ENCODE measurements at regions not wholly inside any gene's neighbourhood (a gene's known extent, or its start where the extent isn't known, plus 50 kb on each side); places are given as distances from the start of the nearest gene placed in this dataset.
"Not testable (repeated sequence)": the region's sequence is repeated elsewhere in the genome, so short reads cannot be mapped to it uniquely, and the experiment has no call there.

GRCh38 chr1:148424143-148425003, 58.7 kb downstream of the PPIAL4G start:
- WGBS (ENCODE audit: insufficient coverage, low coverage, missing lambda C conversion rate), result 8% methylated on average over 1 of the region's 1 CpG
- BruUV-seq (replicated peaks); H3K27me3 ChIP-seq (ENCODE audit: control insufficient read depth in 2 of 2, insufficient read depth in 2 of 2, low read length in 2 of 2); ATAC-seq; DNase-seq (ENCODE audit: extremely low read depth in 1 of 4, low spot score in 3 of 4); H3K4me3 ChIP-seq; intact Hi-C loops (cut with micrococcal nuclease); H3K27ac ChIP-seq (ENCODE audit: extremely low read depth, low read depth, low read length); H3K79me2 ChIP-seq (ENCODE audit: control insufficient read depth, insufficient read depth, low read length); POLR2A ChIA-PET; H3K36me3 ChIP-seq (ENCODE audit: control insufficient read depth, insufficient read depth, low read length); H3K9ac ChIP-seq (ENCODE audit: insufficient read depth in 1 of 2, low read depth in 2 of 2, low read length in 2 of 2); FAIRE-seq; H3K4me1 ChIP-seq (replicated peaks in 1 of 2; ENCODE audit: control insufficient read depth in 2 of 2, insufficient read depth in 2 of 2, low read length in 2 of 2); H3K4me2 ChIP-seq (ENCODE audit: insufficient read depth, low read length); H3K9me1 ChIP-seq (ENCODE audit: control insufficient read depth, insufficient read depth, low read length); H3K9me3 ChIP-seq (replicated peaks; ENCODE audit: control insufficient read depth, insufficient read depth, low read depth, low read length); CTCF ChIA-PET (ENCODE audit: low intra/inter-chr PET ratio); H4K20me1 ChIP-seq (replicated peaks; ENCODE audit: control insufficient read depth, insufficient read depth, low read length); H2AFZ ChIP-seq (ENCODE audit: low read depth, low read length): not testable (repeated sequence)
- in situ Hi-C loops (cut with MboI), result loop anchor here (25.0 kb wide), 1 partner anchor 763 kb away; no protein-coding TSS in a partner anchor
- TF ChIP-seq MAFG (tag; conservative IDR thresholded peaks at IDR 0.05) (peak; percentile 33; the same call in 1 of the 2 replicates), ZNF316 (IDR thresholded peaks at IDR 0.05) (peak; percentile 66), C11orf30 (IDR thresholded peaks at IDR 0.05; ENCODE audit: low read depth) (peak; percentile 35; the same call in 1 of the 2 replicates)

- WGBS (ENCODE audit: insufficient coverage, low coverage, missing lambda C conversion rate), result 22% methylated on average over 2 of the region's 4 CpGs
- POLR2A ChIA-PET, result not testable (repeated sequence)
Measured at GRCh38 chr1:148422921-148423320, 60.2 kb downstream of the PPIAL4G start.

GRCh38 chr1:148417241-148417640, 65.9 kb downstream of the PPIAL4G start:
- H3K4me3 ChIP-seq; DNase-seq (ENCODE audit: extremely low read depth in 1 of 4, low spot score in 3 of 4); H3K9me3 ChIP-seq (replicated peaks; ENCODE audit: control insufficient read depth, insufficient read depth, low read depth, low read length); H3K27ac ChIP-seq (ENCODE audit: extremely low read depth, low read depth, low read length); H2AFZ ChIP-seq (ENCODE audit: low read depth, low read length); H3K4me1 ChIP-seq (replicated peaks in 1 of 2; ENCODE audit: control insufficient read depth in 2 of 2, insufficient read depth in 2 of 2, low read length in 2 of 2); H3K9me1 ChIP-seq (ENCODE audit: control insufficient read depth, insufficient read depth, low read length); ATAC-seq; H4K20me1 ChIP-seq (replicated peaks; ENCODE audit: control insufficient read depth, insufficient read depth, low read length); in situ Hi-C loops (cut with MboI); BruUV-seq (replicated peaks); H3K9ac ChIP-seq (ENCODE audit: insufficient read depth in 1 of 2, low read depth in 2 of 2, low read length in 2 of 2); FAIRE-seq; intact Hi-C loops (cut with micrococcal nuclease); H3K27me3 ChIP-seq (ENCODE audit: control insufficient read depth in 2 of 2, insufficient read depth in 2 of 2, low read length in 2 of 2); H3K79me2 ChIP-seq (ENCODE audit: control insufficient read depth, insufficient read depth, low read length); CTCF ChIA-PET (ENCODE audit: low intra/inter-chr PET ratio); H3K36me3 ChIP-seq (ENCODE audit: control insufficient read depth, insufficient read depth, low read length); POLR2A ChIA-PET; H3K4me2 ChIP-seq (ENCODE audit: insufficient read depth, low read length): not testable (repeated sequence)
- 0% methylated on average over 2 of the region's 3 CpGs for WGBS (ENCODE audit: insufficient coverage, low coverage, missing lambda C conversion rate)

More at GRCh38 chr1:148422921-148423320, 60.2 kb downstream of the PPIAL4G start:
- H3K79me2 ChIP-seq (ENCODE audit: control insufficient read depth, insufficient read depth, low read length); H3K27ac ChIP-seq (ENCODE audit: extremely low read depth, low read depth, low read length); H4K20me1 ChIP-seq (replicated peaks; ENCODE audit: control insufficient read depth, insufficient read depth, low read length); DNase-seq (ENCODE audit: extremely low read depth in 1 of 4, low spot score in 3 of 4); H3K9ac ChIP-seq (ENCODE audit: insufficient read depth in 1 of 2, low read depth in 2 of 2, low read length in 2 of 2); H2AFZ ChIP-seq (ENCODE audit: low read depth, low read length); H3K9me3 ChIP-seq (replicated peaks; ENCODE audit: control insufficient read depth, insufficient read depth, low read depth, low read length); H3K9me1 ChIP-seq (ENCODE audit: control insufficient read depth, insufficient read depth, low read length); BruUV-seq (replicated peaks); ATAC-seq; H3K4me3 ChIP-seq; H3K4me1 ChIP-seq (replicated peaks in 1 of 2; ENCODE audit: control insufficient read depth in 2 of 2, insufficient read depth in 2 of 2, low read length in 2 of 2); H3K4me2 ChIP-seq (ENCODE audit: insufficient read depth, low read length); CTCF ChIA-PET (ENCODE audit: low intra/inter-chr PET ratio); H3K27me3 ChIP-seq (ENCODE audit: control insufficient read depth in 2 of 2, insufficient read depth in 2 of 2, low read length in 2 of 2); FAIRE-seq; intact Hi-C loops (cut with micrococcal nuclease); H3K36me3 ChIP-seq (ENCODE audit: control insufficient read depth, insufficient read depth, low read length); in situ Hi-C loops (cut with MboI): not testable (repeated sequence)

All from K562 (cell line).